H1 (cell line): ENCODE measurements at regions not wholly inside any gene's neighbourhood (a gene's known extent, or its start where the extent isn't known, plus 50 kb on each side); places are given as distances from the start of the nearest gene placed in this dataset.
"Not testable (repeated sequence)": the region's sequence is repeated elsewhere in the genome, so short reads cannot be mapped to it uniquely, and the experiment has no call there.

Experiments
- CTCF ChIA-PET: fragments of 300-600 bp; sonication (Branson Sonifier 250); formaldehyde crosslinking; loops from one replicate; lab custom pipeline; 2021; ENCODE audit not compliant: partially characterized antibody; lab: Charles Lee
- POLR2A ChIA-PET: fragments of 300-600 bp; sonication (Branson Sonifier 250); formaldehyde crosslinking; loops from one replicate; lab custom pipeline; 2021; ENCODE audit warnings: inconsistent platforms; ENCODE audit not compliant: partially characterized antibody; lab: Charles Lee
- DNase-seq, 2 experiments: peaks; one replicate each; pipeline versions ENCODE4 v3.0.0 to v3.0.0-alpha.2; 2010 to 2022; ENCODE audit warnings: low spot score in 2 of 2, low read depth in 1 of 2, mixed read lengths in 1 of 2
- FAIRE-seq: peaks from 2 replicates; lab custom pipeline; 2011; peaks lifted over from hg19 to GRCh38; lab: Jason Lieb, UNC
- H2AFZ ChIP-seq: 2 replicates; pipeline ENCODE4 v1.8.1; 2012; ENCODE audit warnings: low read length, inconsistent platforms
- H2AK5ac ChIP-seq: 2 replicates; pipeline ENCODE4 v1.6.1; 2013; ENCODE audit warnings: low read depth, low read length
- H2BK120ac ChIP-seq: replicated peaks from 2 replicates; pipeline ENCODE3; 2013; ENCODE audit warnings: low read depth, low read length, inconsistent platforms
- H2BK12ac ChIP-seq: 2 replicates; pipeline ENCODE4 v1.6.1; 2013; ENCODE audit warnings: low read depth, low read length
- H2BK15ac ChIP-seq: 2 replicates; pipeline ENCODE4 v1.6.1; 2013; ENCODE audit warnings: low read length
- H2BK20ac ChIP-seq: 2 replicates; pipeline ENCODE4 v1.6.1; 2013; ENCODE audit warnings: low read length
- H2BK5ac ChIP-seq: 2 replicates; pipeline ENCODE4 v1.6.1; 2013; ENCODE audit warnings: low read depth, low read length
- H3K14ac ChIP-seq: 2 replicates; pipeline ENCODE4 v1.6.1; 2013; ENCODE audit warnings: inconsistent platforms; ENCODE audit not compliant: insufficient read length
- H3K18ac ChIP-seq: 2 replicates; pipeline ENCODE4 v1.6.1; 2013; ENCODE audit warnings: low read length; ENCODE audit errors: extremely low read depth
- H3K23ac ChIP-seq: 2 replicates; pipeline ENCODE4 v1.6.1; 2013; ENCODE audit warnings: inconsistent platforms; ENCODE audit not compliant: insufficient read length
- H3K23me2 ChIP-seq: 2 replicates; pipeline ENCODE4 v1.6.1; 2013; ENCODE audit warnings: low read depth, low read length
- H3K27ac ChIP-seq: 2 replicates; pipeline ENCODE4 v1.6.1; 2011; ENCODE audit warnings: low read depth, low read length, inconsistent platforms
- H3K27me3 ChIP-seq, 4 experiments: replicated peaks in 1 of 4; 1 replicate in 1 of 4; 2 replicates in 3 of 4; pipeline versions ENCODE4 v1.6.1 to v1.8.1; 2011 to 2013; ENCODE audit warnings: low read length in 3 of 4, mild to moderate bottlenecking in 3 of 4, inconsistent platforms in 2 of 4, mixed read lengths in 2 of 4, moderate library complexity in 1 of 4; ENCODE audit not compliant: control insufficient read depth in 3 of 4, insufficient read depth in 3 of 4; ENCODE audit errors: extremely low read depth in 1 of 4
- H3K36me3 ChIP-seq, 4 experiments: 2 replicates each; pipeline versions ENCODE4 v1.6.1 to v1.8.1; 2011 to 2013; ENCODE audit warnings: mild to moderate bottlenecking in 4 of 4, low read length in 3 of 4, moderate library complexity in 2 of 4, control low read depth in 1 of 4, inconsistent platforms in 1 of 4; ENCODE audit not compliant: insufficient read depth in 4 of 4, control insufficient read depth in 2 of 4
- H3K4ac ChIP-seq: replicated peaks from 2 replicates; pipeline ENCODE3; 2013; ENCODE audit warnings: low read length, low read depth, mixed read lengths, inconsistent platforms; ENCODE audit not compliant: insufficient read length
- H3K4me1 ChIP-seq, 4 experiments: replicated peaks in 1 of 4; 1 replicate in 1 of 4; 2 replicates in 3 of 4; pipeline versions ENCODE4 v1.6.1 to v1.8.1; 2011 to 2013; ENCODE audit warnings: low read length in 3 of 4, inconsistent platforms in 2 of 4, mixed read lengths in 1 of 4; ENCODE audit not compliant: insufficient read depth in 4 of 4, control insufficient read depth in 3 of 4
- H3K4me2 ChIP-seq, 2 experiments: 2 replicates each; pipeline versions ENCODE4 v1.6.1 to v1.8.1; 2011 to 2013; ENCODE audit warnings: low read depth in 2 of 2, low read length in 2 of 2, control low read depth in 1 of 2, inconsistent platforms in 1 of 2, mild to moderate bottlenecking in 1 of 2; ENCODE audit not compliant: insufficient read depth in 1 of 2
- H3K4me3 ChIP-seq, 4 experiments: fragments of 200-600, 300-600 bp in 1 of 4; sonication (generic), shearing (Covaris generic), sonication (Bioruptor Twin) in 1 of 4; 2 replicates each; pipeline versions ENCODE4 v1.5.1 to v1.8.1; 2011 to 2016; ENCODE audit warnings: low read length in 4 of 4, low read depth in 3 of 4, control low read depth in 2 of 4, inconsistent platforms in 2 of 4, mild to moderate bottlenecking in 2 of 4, mixed read lengths in 1 of 4, moderate library complexity in 1 of 4; ENCODE audit not compliant: insufficient read depth in 2 of 4; ENCODE audit errors: extremely low read depth in 1 of 4
- H3K56ac ChIP-seq: replicated peaks from 2 replicates; pipeline ENCODE3; 2013; ENCODE audit warnings: low read depth, mild to moderate bottlenecking, mixed read lengths, low read length, inconsistent platforms; ENCODE audit not compliant: insufficient read length
- H3K79me1 ChIP-seq: 2 replicates; pipeline ENCODE4 v1.6.1; 2013; ENCODE audit warnings: low read depth, low read length, control low read depth
- H3K79me2 ChIP-seq, 2 experiments: 2 replicates each; pipeline versions ENCODE4 v1.6.1 to v1.8.1; 2012 to 2013; ENCODE audit warnings: low read length in 2 of 2, mild to moderate bottlenecking in 2 of 2, inconsistent platforms in 1 of 2; ENCODE audit not compliant: insufficient read depth in 2 of 2, control insufficient read depth in 1 of 2
- H3K9ac ChIP-seq, 4 experiments: replicated peaks in 1 of 4; 1 replicate in 1 of 4; 2 replicates in 3 of 4; pipeline versions ENCODE4 v1.6.1 to v1.8.1; 2011 to 2013; ENCODE audit warnings: low read depth in 3 of 4, low read length in 3 of 4, control low read depth in 2 of 4, mild to moderate bottlenecking in 2 of 4, moderate library complexity in 2 of 4, inconsistent platforms in 1 of 4; ENCODE audit errors: extremely low read depth in 1 of 4
- H3K9me3 ChIP-seq, 2 experiments: 2 replicates each; pipeline versions ENCODE4 v1.6.1 to v1.8.1; 2012 to 2013; ENCODE audit warnings: mild to moderate bottlenecking in 2 of 2, moderate library complexity in 2 of 2, control low read depth in 1 of 2, inconsistent platforms in 1 of 2, low read depth in 1 of 2, low read length in 1 of 2, mixed read lengths in 1 of 2; ENCODE audit not compliant: insufficient read depth in 2 of 2
- H4K20me1 ChIP-seq, 2 experiments: replicated peaks in 1 of 2; 2 replicates each; pipeline versions ENCODE3 to v1.8.1; 2011 to 2013; ENCODE audit warnings: inconsistent platforms in 2 of 2, low read length in 2 of 2, mild to moderate bottlenecking in 1 of 2; ENCODE audit not compliant: insufficient read depth in 2 of 2, control insufficient read depth in 1 of 2
- H4K5ac ChIP-seq: 2 replicates; pipeline ENCODE4 v1.6.1; 2013; ENCODE audit warnings: low read length, low read depth, mixed read lengths, inconsistent platforms; ENCODE audit not compliant: insufficient read length
- H4K8ac ChIP-seq: 2 replicates; pipeline ENCODE4 v1.8.0; 2013; ENCODE audit warnings: mild to moderate bottlenecking, moderate library complexity, low read length, inconsistent platforms; ENCODE audit not compliant: insufficient read depth; ENCODE audit errors: extremely low read depth
- H4K91ac ChIP-seq: replicated peaks from 2 replicates; pipeline ENCODE3; 2013; ENCODE audit warnings: low read length, mixed read lengths, inconsistent platforms; ENCODE audit not compliant: insufficient read length
- WGBS, 2 experiments: shearing (Covaris generic) in 1 of 2; methylation state at CpG; one replicate each; pipeline versions ENCODE4 v1.1.6 to v1.1.7; 2013 to 2015; ENCODE audit warnings: low lambda C conversion rate in 2 of 2, mixed read lengths in 2 of 2, inconsistent platforms in 1 of 2, low coverage in 1 of 2, missing lambda C conversion rate in 1 of 2; ENCODE audit not compliant: insufficient replicate concordance in 2 of 2, insufficient coverage in 1 of 2, insufficient read length in 1 of 2; ENCODE audit errors: extremely low coverage in 1 of 2, missing lambda C conversion rate in 1 of 2; 5-methylcytosine and 5-hydroxymethylcytosine counted together

GRCh38 chr1:186691-187131, 264.8 kb downstream of the OR4F29 start:
- CTCF ChIA-PET, H2AK5ac ChIP-seq: not testable (repeated sequence)

GRCh38 chr1:186223-186622, 265.3 kb downstream of the OR4F29 start:
- not testable (repeated sequence) for H3K4ac ChIP-seq

More at GRCh38 chr1:186691-187131, 264.8 kb downstream of the OR4F29 start:
- H3K14ac ChIP-seq, H3K23me2 ChIP-seq, H3K27ac ChIP-seq, POLR2A ChIA-PET, H3K56ac ChIP-seq, H4K91ac ChIP-seq, H3K79me2 ChIP-seq, H3K36me3 ChIP-seq, DNase-seq, H3K79me1 ChIP-seq, H3K27me3 ChIP-seq, H3K9ac ChIP-seq, H4K8ac ChIP-seq, FAIRE-seq, H4K5ac ChIP-seq, H2BK120ac ChIP-seq, H2BK5ac ChIP-seq, H3K4me1 ChIP-seq, H2BK15ac ChIP-seq, H3K4me3 ChIP-seq, H2AFZ ChIP-seq, H2BK12ac ChIP-seq, H3K18ac ChIP-seq, H3K9me3 ChIP-seq, H3K4me2 ChIP-seq, H3K4ac ChIP-seq, H2BK20ac ChIP-seq, H3K23ac ChIP-seq, H4K20me1 ChIP-seq: not testable (repeated sequence)
- whole genome bisulfite sequencing, 2 experiments = 95% methylated on average over 2 of the region's 2 CpGs; no CpG with 5 or more reads in 1 of the 2 experiments

More at GRCh38 chr1:186223-186622, 265.3 kb downstream of the OR4F29 start:
- H4K91ac ChIP-seq, CTCF ChIA-PET, H3K4me1 ChIP-seq, H2BK15ac ChIP-seq, H3K4me2 ChIP-seq, H3K18ac ChIP-seq, DNase-seq, H2AK5ac ChIP-seq, H4K20me1 ChIP-seq, H3K56ac ChIP-seq, H3K23me2 ChIP-seq, H3K9ac ChIP-seq, H3K23ac ChIP-seq, H3K79me2 ChIP-seq, H3K36me3 ChIP-seq, H3K79me1 ChIP-seq, H2BK20ac ChIP-seq, H3K27me3 ChIP-seq, H2AFZ ChIP-seq, H3K4me3 ChIP-seq, H2BK5ac ChIP-seq, POLR2A ChIA-PET, H2BK120ac ChIP-seq, FAIRE-seq, H3K27ac ChIP-seq, H4K8ac ChIP-seq, H3K9me3 ChIP-seq, H4K5ac ChIP-seq, H3K14ac ChIP-seq, H2BK12ac ChIP-seq: not testable (repeated sequence)
- no CpG with 5 or more reads among the region's 15 CpGs for WGBS, 2 experiments
